ENCODE measurements at regions not wholly inside any gene's neighbourhood (a gene's known extent, or its start where the extent isn't known, plus 50 kb on each side); places are given as distances from the start of the nearest gene placed in this dataset.

DNA sequence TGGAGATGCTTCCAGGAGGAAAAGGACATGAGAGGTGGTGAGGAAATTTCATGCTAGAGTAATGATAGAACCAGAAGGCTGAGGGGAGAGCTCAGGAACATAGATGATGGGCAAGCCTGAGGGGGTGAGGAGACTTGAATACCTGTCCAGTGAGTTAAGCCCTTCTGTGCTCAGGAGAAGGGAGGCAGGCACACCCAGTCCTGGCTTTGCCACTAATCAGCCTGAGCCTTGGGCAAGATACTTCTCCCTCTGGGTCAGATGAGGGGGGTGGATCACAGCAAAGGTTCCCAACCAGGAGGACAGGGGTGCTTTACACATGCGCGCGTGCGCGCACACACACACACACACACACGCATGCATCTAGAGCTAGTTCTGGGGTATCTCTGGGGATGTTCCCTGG is 60.5 kb upstream of the KCNK12 start:
- POLR2A ChIA-PET (ENCODE audit: partially characterized antibody), result interaction anchor here (0.9 to 1.7 kb wide), 2 partner anchors 9 to 10 kb away, joined by 3 to 4 read pairs; no protein-coding TSS in a partner anchor
- Histone ChIP-seq H3K27ac (ENCODE audit: low read depth, low read length) (no peak overlapping the region), H3K9me3 (ENCODE audit: insufficient read depth in 2 of 2, low read depth in 1 of 2, low read length in 1 of 2) (no peaks in the 10 kb centered on the region), H2AK5ac (ENCODE audit: low read depth, low read length) (no peak overlapping the region), H3K4me1 (replicated peaks in 1 of 4; ENCODE audit: control insufficient read depth in 3 of 4, insufficient read depth in 4 of 4, low read length in 3 of 4) (peaks cover 0 to 5% (median 3%) of the 10 kb centered on the region in 4 experiments; a peak in 5 of 7 replicates), H3K79me2 (ENCODE audit: control insufficient read depth in 1 of 2, insufficient read depth in 2 of 2, low read length in 2 of 2) (no peaks in the 10 kb centered on the region), H3K36me3 (ENCODE audit: control insufficient read depth in 2 of 4, insufficient read depth in 4 of 4, low read length in 3 of 4) (no peaks in the 10 kb centered on the region), H3K79me1 (ENCODE audit: low read depth, low read length) (no peaks in the 10 kb centered on the region), H4K5ac (ENCODE audit: insufficient read length, low read depth, low read length) (no peak overlapping the region), H4K20me1 (replicated peaks in 1 of 2; ENCODE audit: control insufficient read depth in 1 of 2, insufficient read depth in 2 of 2, low read length in 2 of 2) (no peaks in the 10 kb centered on the region), H3K23me2 (ENCODE audit: low read depth, low read length) (no peaks in the 10 kb centered on the region), H3K9ac (replicated peaks in 1 of 4; ENCODE audit: extremely low read depth in 1 of 4, low read depth in 3 of 4, low read length in 3 of 4) (no peak overlapping the region), H3K14ac (ENCODE audit: insufficient read length) (no peak overlapping the region), H3K18ac (ENCODE audit: extremely low read depth, low read length) (no peak overlapping the region), H2BK20ac (ENCODE audit: low read length) (no peak overlapping the region), H2AFZ (ENCODE audit: low read length) (no peak overlapping the region), H2BK12ac (ENCODE audit: low read depth, low read length) (no peak overlapping the region), H3K27me3 (replicated peaks in 1 of 4; ENCODE audit: control insufficient read depth in 3 of 4, extremely low read depth in 1 of 4, insufficient read depth in 3 of 4, low read length in 3 of 4) (no peaks in the 10 kb centered on the region; a peak in 1 of 7 replicates), H3K4me2 (ENCODE audit: insufficient read depth in 1 of 2, low read depth in 2 of 2, low read length in 2 of 2) (no peak overlapping the region), H2BK15ac (ENCODE audit: low read length) (no peak overlapping the region; the same call in 1 of the 2 replicates), H3K56ac (replicated peaks; ENCODE audit: insufficient read length, low read depth, low read length) (no peak overlapping the region), H2BK5ac (ENCODE audit: low read depth, low read length) (0 out of 2 replicates have a peak overlapping the region, but pooled peaks have one; percentile 6), H3K23ac (ENCODE audit: insufficient read length) (no peak overlapping the region), H4K8ac (ENCODE audit: extremely low read depth, insufficient read depth, low read length) (no peak overlapping the region), H2BK120ac (replicated peaks; ENCODE audit: low read depth, low read length) (no peak overlapping the region), H3K4me3 (ENCODE audit: extremely low read depth in 1 of 4, insufficient read depth in 2 of 4, low read depth in 3 of 4, low read length in 4 of 4) (no peak overlapping the region), H3K4ac (replicated peaks; ENCODE audit: insufficient read length, low read depth, low read length) (no peak overlapping the region), H4K91ac (replicated peaks; ENCODE audit: insufficient read length, low read length) (no peak overlapping the region)
- WGBS, 2 experiments (ENCODE audit: extremely low coverage in 1 of 2, insufficient coverage in 1 of 2, insufficient read length in 1 of 2, insufficient replicate concordance in 2 of 2, low coverage in 1 of 2, low lambda C conversion rate in 2 of 2, missing lambda C conversion rate in 1 of 2), result 87% methylated on average over 6 of the region's 6 CpGs; no CpG with 5 or more reads in 1 of the 2 experiments
- CTCF ChIA-PET (ENCODE audit: partially characterized antibody), result interaction anchor here (0.6 to 1.1 kb wide), 4 partner anchors 10 to 91 kb away, joined by 3 to 6 read pairs (median 3); no protein-coding TSS in a partner anchor
- FAIRE-seq (no peak), DNase-seq (ENCODE audit: low read depth in 1 of 2, low spot score in 2 of 2) (no peak)
- TF ChIP-seq TEAD4 (IDR thresholded peaks at IDR 0.05; ENCODE audit: low read depth, low read length), result no peak
- no peak for TF ChIP-seq CHD2 (IDR thresholded peaks at IDR 0.05; ENCODE audit: low read length)
- no peak for TF ChIP-seq HDAC2 (IDR thresholded peaks at IDR 0.05; ENCODE audit: borderline replicate concordance in 1 of 2, low read depth in 2 of 2, low read length in 2 of 2)
- no peak for TF ChIP-seq CHD1 (IDR thresholded peaks at IDR 0.05; ENCODE audit: low read depth, low read length)
- no peak for TF ChIP-seq BRCA1 (IDR thresholded peaks at IDR 0.05; ENCODE audit: low read depth, low read length)
- no peak for TF ChIP-seq JUND (IDR thresholded peaks at IDR 0.05; ENCODE audit: low read length)
- no peak for TF ChIP-seq CREB1 (IDR thresholded peaks at IDR 0.05)
- no peak for TF ChIP-seq POU5F1 (IDR thresholded peaks at IDR 0.05; ENCODE audit: low read depth, low read length)
- no peak for TF ChIP-seq KDM5A (IDR thresholded peaks at IDR 0.05; ENCODE audit: low read length)
- TF ChIP-seq SUZ12 (IDR thresholded peaks at IDR 0.05; ENCODE audit: low read length), result no peak

Measured in H1 (cell line).